HEK293T (cell line): ENCODE measurements at regions not wholly inside any gene's neighbourhood (a gene's known extent, or its start where the extent isn't known, plus 50 kb on each side); places are given as distances from the start of the nearest gene placed in this dataset.

Source experiments
- ARNT ChIP-seq: fragments of 450-650 bp; IDR thresholded peaks from 2 replicates; pipeline ENCODE4 v1.6.1; 2017; ENCODE audit warnings: mild to moderate bottlenecking
- BHLHE40 ChIP-seq: fragments of 450-650 bp; IDR thresholded peaks from 2 replicates; pipeline ENCODE4 v1.6.1; 2016; ENCODE audit warnings: mild to moderate bottlenecking, moderate library complexity, borderline replicate concordance
- CTBP1 ChIP-seq: fragments of 450-650 bp; IDR thresholded peaks from 2 replicates; pipeline ENCODE4 v1.6.1; 2016; ENCODE audit warnings: borderline replicate concordance
- ELF4 ChIP-seq: fragments of 450-650 bp; IDR thresholded peaks from 2 replicates; pipeline ENCODE4 v1.6.1; 2017; ENCODE audit warnings: antibody characterized with exemption
- FOXA1 ChIP-seq: fragments of 450-650 bp; IDR thresholded peaks from 2 replicates; pipeline ENCODE4 v1.6.1; 2016; ENCODE audit warnings: mild to moderate bottlenecking
- FOXK2 ChIP-seq: fragments of 450-650 bp; IDR thresholded peaks from 2 replicates; pipeline ENCODE4 v1.6.1; 2016; ENCODE audit warnings: mild to moderate bottlenecking
- FOXM1 ChIP-seq: fragments of 450-650 bp; IDR thresholded peaks from 2 replicates; pipeline ENCODE4 v1.6.1; 2017; ENCODE audit warnings: mild to moderate bottlenecking, borderline replicate concordance
- HDGF ChIP-seq: fragments of 450-650 bp; IDR thresholded peaks from 2 replicates; pipeline ENCODE4 v1.6.1; 2017; ENCODE audit warnings: antibody characterized with exemption, borderline replicate concordance
- LEF1 ChIP-seq: fragments of 450-650 bp; IDR thresholded peaks from 2 replicates; pipeline ENCODE4 v1.6.1; 2017; ENCODE audit warnings: mild to moderate bottlenecking, borderline replicate concordance
- NFRKB ChIP-seq: fragments of 450-650 bp; IDR thresholded peaks from 2 replicates; pipeline ENCODE4 v1.6.1; 2016; ENCODE audit warnings: mild to moderate bottlenecking, moderate library complexity
- SP1 ChIP-seq: fragments of 450-650 bp; IDR thresholded peaks from 2 replicates; pipeline ENCODE4 v1.6.1; 2017
- TARDBP ChIP-seq: fragments of 450-650 bp; IDR thresholded peaks from 2 replicates; pipeline ENCODE4 v1.6.1; 2016
- TF ChIP-seq, protein P1 (sequence below): fragments of 450-650 bp; IDR thresholded peaks from 2 replicates; pipeline ENCODE4 v1.6.1; 2016

DNA sequence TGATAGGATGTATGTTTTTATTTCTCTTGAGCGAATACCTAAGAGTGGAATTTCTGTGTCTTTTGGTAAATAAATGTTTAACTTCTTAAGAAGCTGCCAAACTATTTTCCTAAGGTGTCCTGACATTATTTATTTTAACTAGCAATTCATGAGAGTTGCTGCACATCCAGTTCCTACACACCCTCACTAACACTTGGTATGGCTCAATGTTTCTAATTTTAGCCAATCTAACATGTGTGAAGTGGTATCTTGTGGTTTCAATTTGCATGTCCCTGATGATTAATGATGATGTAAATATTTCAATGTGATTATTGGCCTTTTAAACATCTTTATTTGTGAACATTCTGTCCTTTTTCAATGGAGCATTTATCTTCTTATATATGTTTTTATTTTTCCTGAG lies 2095.5 kb upstream of the C9orf72 start:
- TF ChIP-seq FOXM1 (no peak), SP1 (no peak), FOXA1 (no peak), ELF4 (no peak), HDGF (no peak), BHLHE40 (no peak), TARDBP (no peak), ARNT (no peak), LEF1 (no peak), NFRKB (no peak), FOXK2 (no peak), CTBP1 (no peak)
- TF ChIP-seq, protein P1, sequence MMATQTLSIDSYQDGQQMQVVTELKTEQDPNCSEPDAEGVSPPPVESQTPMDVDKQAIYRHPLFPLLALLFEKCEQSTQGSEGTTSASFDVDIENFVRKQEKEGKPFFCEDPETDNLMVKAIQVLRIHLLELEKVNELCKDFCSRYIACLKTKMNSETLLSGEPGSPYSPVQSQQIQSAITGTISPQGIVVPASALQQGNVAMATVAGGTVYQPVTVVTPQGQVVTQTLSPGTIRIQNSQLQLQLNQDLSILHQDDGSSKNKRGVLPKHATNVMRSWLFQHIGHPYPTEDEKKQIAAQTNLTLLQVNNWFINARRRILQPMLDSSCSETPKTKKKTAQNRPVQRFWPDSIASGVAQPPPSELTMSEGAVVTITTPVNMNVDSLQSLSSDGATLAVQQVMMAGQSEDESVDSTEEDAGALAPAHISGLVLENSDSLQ, result no peak
